ENCODE measurements at regions not wholly inside any gene's neighbourhood (a gene's known extent, or its start where the extent isn't known, plus 50 kb on each side); places are given as distances from the start of the nearest gene placed in this dataset.

- no peak for DNase-seq (ENCODE audit: extremely low read depth, low read depth)
- no peak overlapping the region for H3K4me3 ChIP-seq (replicated peaks; ENCODE audit: low read depth, low read length)
- no peak for TF ChIP-seq CTCF (IDR thresholded peaks at IDR 0.05; ENCODE audit: low read depth, low read length, missing control alignments)
Measured at GRCh38 chr5:22986281-22986680, 133.1 kb upstream of the CDH12 start.

GRCh38 chr5:22985446-22985845 lies 132.3 kb upstream of the CDH12 start:
- H3K4me3 ChIP-seq (replicated peaks; ENCODE audit: low read depth, low read length): no peak overlapping the region
- no peak for DNase-seq (ENCODE audit: extremely low read depth, low read depth)
- no peak for TF ChIP-seq CTCF (IDR thresholded peaks at IDR 0.05; ENCODE audit: low read depth, low read length, missing control alignments)

GRCh38 chr5:22970956-22971618 lies 117.9 kb upstream of the CDH12 start:
- no peak for DNase-seq (ENCODE audit: extremely low read depth, low read depth)
- no peak overlapping the region for H3K4me3 ChIP-seq (replicated peaks; ENCODE audit: low read depth, low read length)
- TF ChIP-seq CTCF (IDR thresholded peaks at IDR 0.05; ENCODE audit: low read depth, low read length, missing control alignments): no peak

GRCh38 chr5:22970491-22970890 lies 117.3 kb upstream of the CDH12 start:
- DNase-seq (ENCODE audit: extremely low read depth, low read depth): no peak
- TF ChIP-seq CTCF (IDR thresholded peaks at IDR 0.05; ENCODE audit: low read depth, low read length, missing control alignments): no peak
- no peak overlapping the region for H3K4me3 ChIP-seq (replicated peaks; ENCODE audit: low read depth, low read length)

- DNase-seq (ENCODE audit: extremely low read depth, low read depth): no peak
- TF ChIP-seq CTCF (IDR thresholded peaks at IDR 0.05; ENCODE audit: low read depth, low read length, missing control alignments): no peak
- H3K4me3 ChIP-seq (replicated peaks; ENCODE audit: low read depth, low read length): no peak overlapping the region
Measured at GRCh38 chr5:22968386-22968785, 115.2 kb upstream of the CDH12 start.

GRCh38 chr5:22965960-22966359 lies 112.8 kb upstream of the CDH12 start:
- no peak for DNase-seq (ENCODE audit: extremely low read depth, low read depth)
- TF ChIP-seq CTCF (IDR thresholded peaks at IDR 0.05; ENCODE audit: low read depth, low read length, missing control alignments): no peak
- no peak overlapping the region for H3K4me3 ChIP-seq (replicated peaks; ENCODE audit: low read depth, low read length)

- no peak for TF ChIP-seq CTCF (IDR thresholded peaks at IDR 0.05; ENCODE audit: low read depth, low read length, missing control alignments)
- DNase-seq (ENCODE audit: extremely low read depth, low read depth): no peak
Measured at GRCh38 chr5:22964632-22965031, 111.5 kb upstream of the CDH12 start.

More at GRCh38 chr5:22964632-22965031, 111.5 kb upstream of the CDH12 start:
- no peak overlapping the region for H3K4me3 ChIP-seq (replicated peaks; ENCODE audit: low read depth, low read length)

Data from HFF-Myc (cell line).